Trophoblast cell (in vitro differentiated cells and primary cell): ENCODE measurements at regions not wholly inside any gene's neighbourhood (a gene's known extent, or its start where the extent isn't known, plus 50 kb on each side); places are given as distances from the start of the nearest gene placed in this dataset.

Experiments used
- DNase-seq, 2 donors: peaks; one replicate each; pipeline ENCODE4 v3.0.0-alpha.2; 2016
- H2AFZ ChIP-seq: 2 replicates; pipeline ENCODE4 v1.6.1; 2013; ENCODE audit warnings: low read length, moderate library complexity, mild to moderate bottlenecking; ENCODE audit not compliant: insufficient read depth, poor library complexity
- H2AK5ac ChIP-seq: 2 replicates; pipeline ENCODE4 v1.6.1; 2013; ENCODE audit warnings: mild to moderate bottlenecking, low read length
- H2BK120ac ChIP-seq: 2 replicates; pipeline ENCODE4 v1.6.1; 2013; ENCODE audit warnings: low read length, mild to moderate bottlenecking, moderate library complexity; ENCODE audit not compliant: insufficient read depth, poor library complexity
- H2BK12ac ChIP-seq: 2 replicates; pipeline ENCODE4 v1.6.1; 2013; ENCODE audit warnings: mild to moderate bottlenecking, low read length, moderate library complexity
- H2BK5ac ChIP-seq: 2 replicates; pipeline ENCODE4 v1.6.1; 2013; ENCODE audit warnings: low read length, low read depth, moderate library complexity, mild to moderate bottlenecking; ENCODE audit not compliant: poor library complexity
- H3K14ac ChIP-seq: 2 replicates; pipeline ENCODE4 v1.6.1; 2013; ENCODE audit warnings: mild to moderate bottlenecking, low read length
- H3K18ac ChIP-seq: 2 replicates; pipeline ENCODE4 v1.6.1; 2013; ENCODE audit warnings: mild to moderate bottlenecking, low read length
- H3K23ac ChIP-seq: 2 replicates; pipeline ENCODE4 v1.6.1; 2013; ENCODE audit warnings: low read length
- H3K27ac ChIP-seq: 2 replicates; pipeline ENCODE4 v1.5.1; 2013; ENCODE audit warnings: low read depth, mild to moderate bottlenecking, inconsistent platforms, low read length, moderate library complexity
- H3K27me3 ChIP-seq: 2 replicates; pipeline ENCODE4 v1.6.1; 2013; ENCODE audit warnings: inconsistent platforms, mild to moderate bottlenecking, low read length, moderate library complexity; ENCODE audit not compliant: insufficient read depth
- H3K36me3 ChIP-seq, 2 experiments: 1 replicate in 1 of 2; 2 replicates in 1 of 2; pipeline ENCODE4 v1.6.1; 2013; ENCODE audit warnings: low read length in 2 of 2, mild to moderate bottlenecking in 2 of 2, moderate library complexity in 1 of 2; ENCODE audit not compliant: insufficient read depth in 2 of 2, control insufficient read depth in 1 of 2
- H3K4ac ChIP-seq: 2 replicates; pipeline ENCODE4 v1.6.1; 2013; ENCODE audit warnings: low read depth, mild to moderate bottlenecking, low read length, moderate library complexity
- H3K4me1 ChIP-seq, 2 experiments: 1 replicate in 1 of 2; 2 replicates in 1 of 2; pipeline ENCODE4 v1.6.1; 2013; ENCODE audit warnings: low read length in 2 of 2, mild to moderate bottlenecking in 2 of 2, moderate library complexity in 1 of 2; ENCODE audit not compliant: insufficient read depth in 2 of 2, control insufficient read depth in 1 of 2
- H3K4me2 ChIP-seq: 2 replicates; pipeline ENCODE4 v1.6.1; 2013; ENCODE audit warnings: inconsistent platforms, mild to moderate bottlenecking, low read length, moderate library complexity
- H3K4me3 ChIP-seq: 2 replicates; pipeline ENCODE4 v1.5.1; 2013; ENCODE audit warnings: mild to moderate bottlenecking, low read depth, low read length, inconsistent platforms
- H3K79me1 ChIP-seq: one replicate; pipeline ENCODE4 v1.6.1; 2013; ENCODE audit warnings: low read length
- H3K79me2 ChIP-seq: 2 replicates; pipeline ENCODE4 v1.6.1; 2013; ENCODE audit warnings: low read length, mild to moderate bottlenecking; ENCODE audit not compliant: control insufficient read depth, insufficient read depth, poor library complexity
- H3K9ac ChIP-seq: 2 replicates; pipeline ENCODE4 v1.6.1; 2013; ENCODE audit warnings: mild to moderate bottlenecking, low read length
- H3K9me3 ChIP-seq: 2 replicates; pipeline ENCODE4 v1.6.1; 2013; ENCODE audit warnings: low read depth, mild to moderate bottlenecking, control low read depth, inconsistent platforms, low read length; ENCODE audit not compliant: insufficient read depth
- H4K12ac ChIP-seq: 2 replicates; pipeline ENCODE4 v1.6.1; 2013; ENCODE audit warnings: low read depth, mild to moderate bottlenecking, low read length, moderate library complexity
- H4K8ac ChIP-seq: 2 replicates; pipeline ENCODE4 v1.6.1; 2013; ENCODE audit warnings: low read depth, mild to moderate bottlenecking, low read length, moderate library complexity
- H4K91ac ChIP-seq: one replicate; pipeline ENCODE4 v1.6.1; 2013; ENCODE audit warnings: low read depth, mild to moderate bottlenecking, low read length, moderate library complexity
- WGBS: extraction: QIAGEN DNeasy Blood & Tissue Kit; methylation state at CpG from one replicate; pipeline ENCODE4 v1.1.7; 2013; ENCODE audit warnings: missing lambda C conversion rate; ENCODE audit not compliant: insufficient read length, insufficient coverage; ENCODE audit errors: extremely low coverage; 5-methylcytosine and 5-hydroxymethylcytosine counted together

DNA sequence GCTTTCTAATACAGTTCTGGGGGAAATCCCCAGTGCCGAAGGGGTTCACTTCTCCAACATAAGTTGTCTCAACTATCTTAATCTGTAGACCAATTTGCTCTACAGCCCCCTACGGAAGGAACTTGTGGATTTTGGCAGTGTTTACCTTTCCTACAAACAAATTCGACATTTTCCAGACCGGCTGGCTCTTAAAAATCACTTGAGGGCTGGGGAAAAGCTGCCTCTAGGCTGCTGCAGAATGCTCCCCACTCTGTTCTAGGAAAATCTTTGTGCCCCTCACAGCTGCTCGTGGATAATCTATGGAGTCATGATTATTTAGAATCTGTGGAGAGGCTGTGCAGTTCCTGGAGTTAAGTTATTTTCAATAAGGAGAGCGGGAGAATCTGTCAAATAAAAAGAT lies 474.6 kb upstream of the FZD8 start:
- no peak overlapping the region for H4K12ac ChIP-seq
- H3K4me2 ChIP-seq, result no peak overlapping the region
- no peak overlapping the region for H2BK120ac ChIP-seq
- no peak overlapping the region for H4K8ac ChIP-seq
- H2AFZ ChIP-seq, result no peak overlapping the region
- no peak overlapping the region for H2BK5ac ChIP-seq
- H3K9ac ChIP-seq, result no peak overlapping the region
- H3K79me2 ChIP-seq, result no peaks in the 10 kb centered on the region
- no peak overlapping the region for H2BK12ac ChIP-seq
- H3K36me3 ChIP-seq, result no peaks in the 10 kb centered on the region
- no peak overlapping the region for H2AK5ac ChIP-seq
- H4K91ac ChIP-seq, result no peak overlapping the region
- H3K27me3 ChIP-seq, result no peaks in the 10 kb centered on the region
- peaks cover 0 to 2% of the 10 kb centered on the region in 2 experiments for H3K4me1 ChIP-seq
- H3K14ac ChIP-seq, result no peak overlapping the region
- H3K4me3 ChIP-seq, result no peak overlapping the region
- no peak overlapping the region for H3K27ac ChIP-seq
- H3K4ac ChIP-seq, result no peak overlapping the region
- H3K9me3 ChIP-seq, result no peaks in the 10 kb centered on the region
- H3K18ac ChIP-seq, result no peak overlapping the region
- DNase-seq, result no peak
- H3K79me1 ChIP-seq, result no peaks in the 10 kb centered on the region
- H3K23ac ChIP-seq, result no peak overlapping the region
- whole genome bisulfite sequencing, result no CpG with 5 or more reads among the region's 6 CpGs

DNA sequence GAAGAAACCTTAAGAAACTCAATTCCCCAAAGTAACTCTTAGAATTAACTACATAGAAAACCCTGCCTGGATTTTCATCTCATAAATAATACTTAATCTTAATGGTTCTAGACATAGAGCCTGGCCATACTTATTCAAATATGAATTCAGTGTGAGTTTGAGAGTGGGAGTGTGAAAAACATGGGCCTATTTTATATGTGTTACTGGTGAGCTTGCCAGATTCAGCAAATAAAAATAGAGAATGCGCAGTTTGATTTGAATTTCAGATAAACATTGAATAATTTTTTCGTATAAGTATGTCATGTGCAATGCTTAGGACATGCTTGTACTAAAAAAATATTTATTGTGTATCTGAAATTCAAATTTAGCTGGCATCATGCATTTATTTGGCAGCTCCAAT lies 473.9 kb upstream of the FZD8 start:
- no CpG with 5 or more reads among the region's 2 CpGs for WGBS
- no peak overlapping the region for H2BK5ac ChIP-seq
- no peaks in the 10 kb centered on the region for H3K79me1 ChIP-seq
- no peak overlapping the region for H4K12ac ChIP-seq
- no peaks in the 10 kb centered on the region for H3K79me2 ChIP-seq
- no peak overlapping the region for H3K4me2 ChIP-seq
- H3K9ac ChIP-seq, result no peak overlapping the region
- H3K4me3 ChIP-seq, result no peak overlapping the region
- no peak overlapping the region for H4K8ac ChIP-seq
- H3K23ac ChIP-seq, result no peak overlapping the region
- H2AFZ ChIP-seq, result no peak overlapping the region
- no peak overlapping the region for H4K91ac ChIP-seq
- DNase-seq, result no peak
- no peak overlapping the region for H2BK12ac ChIP-seq
- no peak overlapping the region for H3K4ac ChIP-seq
- no peak overlapping the region for H3K18ac ChIP-seq
- H3K36me3 ChIP-seq, result no peaks in the 10 kb centered on the region
- H3K27ac ChIP-seq, result no peak overlapping the region
- no peak overlapping the region for H3K14ac ChIP-seq
- no peaks in the 10 kb centered on the region for H3K27me3 ChIP-seq
- H2AK5ac ChIP-seq, result no peak overlapping the region
- H3K4me1 ChIP-seq, result peaks cover 0 to 2% of the 10 kb centered on the region in 2 experiments
- no peak overlapping the region for H2BK120ac ChIP-seq
- H3K9me3 ChIP-seq, result no peaks in the 10 kb centered on the region

DNA sequence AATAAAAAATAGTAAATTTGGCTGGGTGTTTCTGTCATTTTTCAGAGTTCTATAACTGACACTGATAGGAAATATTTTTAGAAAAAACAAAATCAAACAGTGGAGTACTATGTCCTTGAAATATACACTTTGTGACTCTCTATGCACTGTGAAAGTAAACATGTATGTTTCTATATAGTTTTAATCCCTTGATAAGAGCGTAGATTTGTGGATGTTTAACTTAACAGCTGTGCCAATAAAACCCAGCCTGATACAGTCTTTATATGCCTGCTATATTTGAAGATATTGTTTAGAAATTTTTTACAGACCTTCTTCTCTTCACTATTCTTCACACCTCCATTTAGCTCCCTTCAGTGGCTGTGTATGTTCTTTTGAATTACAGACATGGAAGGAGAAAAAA lies 473.3 kb upstream of the FZD8 start:
- Histone ChIP-seq H3K14ac (no peak overlapping the region), H4K91ac (no peak overlapping the region), H3K18ac (no peak overlapping the region), H4K8ac (no peak overlapping the region), H3K23ac (no peak overlapping the region), H3K4ac (no peak overlapping the region), H3K79me2 (no peaks in the 10 kb centered on the region), H3K4me3 (no peak overlapping the region), H3K4me1 (peaks cover 0 to 2% of the 10 kb centered on the region in 2 experiments), H2BK120ac (no peak overlapping the region), H2AK5ac (no peak overlapping the region), H3K36me3 (no peaks in the 10 kb centered on the region), H2AFZ (no peak overlapping the region), H3K27ac (no peak overlapping the region), H3K9ac (no peak overlapping the region), H3K4me2 (no peak overlapping the region), H2BK5ac (no peak overlapping the region), H4K12ac (no peak overlapping the region), H3K79me1 (no peaks in the 10 kb centered on the region), H3K27me3 (no peaks in the 10 kb centered on the region), H2BK12ac (no peak overlapping the region), H3K9me3 (no peaks in the 10 kb centered on the region)
- WGBS, result no CpG with 5 or more reads among the region's 1 CpG
- DNase-seq, result no peak

DNA sequence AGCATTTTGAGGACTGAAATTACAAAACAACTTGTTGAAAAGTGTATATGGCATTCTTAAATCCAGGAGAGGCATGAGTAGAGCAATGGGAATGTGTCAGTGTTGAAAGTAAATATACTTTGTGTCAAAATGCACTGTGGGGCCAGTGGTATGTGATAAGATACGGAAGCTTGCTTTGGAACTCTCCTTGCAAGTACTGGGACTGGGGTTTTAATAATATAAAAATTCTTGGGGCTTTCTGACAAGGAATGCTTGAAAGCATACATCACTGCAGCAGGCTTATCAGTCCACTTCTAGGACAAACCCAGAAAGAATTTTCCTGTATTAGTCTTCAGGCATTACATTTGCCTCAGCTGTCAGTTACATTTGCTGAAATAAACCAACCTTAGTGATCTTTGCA lies 472.8 kb upstream of the FZD8 start:
- Histone ChIP-seq H3K4me1 (peaks cover 0 to 2% of the 10 kb centered on the region in 2 experiments), H4K91ac (no peak overlapping the region), H3K4me3 (no peak overlapping the region), H3K27ac (no peak overlapping the region), H3K23ac (no peak overlapping the region), H3K4me2 (no peak overlapping the region), H3K9ac (no peak overlapping the region), H3K9me3 (no peaks in the 10 kb centered on the region), H4K12ac (no peak overlapping the region), H2AFZ (no peak overlapping the region), H3K36me3 (no peaks in the 10 kb centered on the region), H3K4ac (no peak overlapping the region), H2BK12ac (no peak overlapping the region), H2BK5ac (no peak overlapping the region), H3K79me2 (no peaks in the 10 kb centered on the region), H3K18ac (no peak overlapping the region), H3K27me3 (no peaks in the 10 kb centered on the region), H2AK5ac (no peak overlapping the region), H3K79me1 (no peaks in the 10 kb centered on the region), H4K8ac (no peak overlapping the region), H3K14ac (no peak overlapping the region), H2BK120ac (no peak overlapping the region)
- peak; percentile 2 to 52 for DNase-seq
- no CpG with 5 or more reads among the region's 1 CpG for WGBS
